ENCODE measurements at regions not wholly inside any gene's neighbourhood (a gene's known extent, or its start where the extent isn't known, plus 50 kb on each side); places are given as distances from the start of the nearest gene placed in this dataset.

- no peaks in the 10 kb centered on the region for H3K27me3 ChIP-seq (ENCODE audit: insufficient read depth, low read depth)
- H4K20me1 ChIP-seq (ENCODE audit: insufficient read depth), result no peaks in the 10 kb centered on the region
- ChIA-PET CTCF (no interaction called here), POLR2A (ENCODE audit: unreplicated experiment) (no interaction called here)
- no peaks in the 10 kb centered on the region for H3K36me3 ChIP-seq (ENCODE audit: low read depth)
- H3K4me3 ChIP-seq, result no peak overlapping the region
- no peaks in the 10 kb centered on the region for H3K4me1 ChIP-seq (replicated peaks; ENCODE audit: insufficient read depth)
- H3K9me2 ChIP-seq (ENCODE audit: insufficient read depth), result no peaks in the 10 kb centered on the region
- H3F3A ChIP-seq (ENCODE audit: insufficient read depth, low read depth), result no peaks in the 10 kb centered on the region
- TF ChIP-seq CTCF (conservative IDR thresholded peaks at IDR 0.05) (no peak), EZH2 (IDR thresholded peaks at IDR 0.05; ENCODE audit: low read depth) (no peak)
- intact Hi-C loops (cut with micrococcal nuclease; ENCODE audit: unreplicated experiment), result no loop called here
- no peak overlapping the region for H3K4me2 ChIP-seq
- BruUV-seq (replicated peaks), result no TSS peak
- no peak overlapping the region for H3K27ac ChIP-seq
- DNase-seq, result no peak
- H3K79me2 ChIP-seq (ENCODE audit: low read depth), result no peaks in the 10 kb centered on the region
- no peaks in the 10 kb centered on the region for H3K9me3 ChIP-seq (ENCODE audit: insufficient read depth, low read depth)
- no peak overlapping the region for H2AFZ ChIP-seq
These were observed 1256.6 kb upstream of the B3GALT2 start for GRCh38 chr1:194442901-194443575.

GRCh38 chr1:194437135-194437534, 1250.7 kb upstream of the B3GALT2 start:
- DNase-seq, result no peak
- TF ChIP-seq EZH2 (IDR thresholded peaks at IDR 0.05; ENCODE audit: low read depth), result no peak
- TF ChIP-seq CTCF (conservative IDR thresholded peaks at IDR 0.05), result no peak
- Histone ChIP-seq H3K27me3 (ENCODE audit: insufficient read depth, low read depth) (no peaks in the 10 kb centered on the region), H3K9me2 (ENCODE audit: insufficient read depth) (no peaks in the 10 kb centered on the region), H4K20me1 (ENCODE audit: insufficient read depth) (no peaks in the 10 kb centered on the region), H3F3A (ENCODE audit: insufficient read depth, low read depth) (no peaks in the 10 kb centered on the region), H3K79me2 (ENCODE audit: low read depth) (no peaks in the 10 kb centered on the region), H3K4me1 (replicated peaks; ENCODE audit: insufficient read depth) (no peaks in the 10 kb centered on the region), H3K36me3 (ENCODE audit: low read depth) (no peaks in the 10 kb centered on the region), H3K9me3 (ENCODE audit: insufficient read depth, low read depth) (no peaks in the 10 kb centered on the region), H3K4me3 (no peak overlapping the region), H3K4me2 (no peak overlapping the region), H3K27ac (no peak overlapping the region), H2AFZ (no peak overlapping the region)
- ChIA-PET CTCF (no interaction called here), POLR2A (ENCODE audit: unreplicated experiment) (no interaction called here)
- BruUV-seq (replicated peaks), result no TSS peak
- intact Hi-C loops (cut with micrococcal nuclease; ENCODE audit: unreplicated experiment), result no loop called here

- no peak overlapping the region for H3K27ac ChIP-seq
- intact Hi-C loops (cut with micrococcal nuclease; ENCODE audit: unreplicated experiment), result no loop called here
- no peak overlapping the region for H3K4me2 ChIP-seq
- no peaks in the 10 kb centered on the region for H4K20me1 ChIP-seq (ENCODE audit: insufficient read depth)
- no peak for DNase-seq
- no TSS peak for BruUV-seq (replicated peaks)
- 0 out of 2 replicates have a peak overlapping the region, but pooled peaks have one; percentile 55 for H2AFZ ChIP-seq
- H3K4me1 ChIP-seq (replicated peaks; ENCODE audit: insufficient read depth), result no peaks in the 10 kb centered on the region
- H3K36me3 ChIP-seq (ENCODE audit: low read depth), result no peaks in the 10 kb centered on the region
- H3F3A ChIP-seq (ENCODE audit: insufficient read depth, low read depth), result no peaks in the 10 kb centered on the region
- no peaks in the 10 kb centered on the region for H3K9me2 ChIP-seq (ENCODE audit: insufficient read depth)
- H3K27me3 ChIP-seq (ENCODE audit: insufficient read depth, low read depth), result no peaks in the 10 kb centered on the region
- CTCF ChIA-PET, result no interaction called here
- no peak overlapping the region for H3K4me3 ChIP-seq
- POLR2A ChIA-PET (ENCODE audit: unreplicated experiment), result no interaction called here
- H3K79me2 ChIP-seq (ENCODE audit: low read depth), result no peaks in the 10 kb centered on the region
- H3K9me3 ChIP-seq (ENCODE audit: insufficient read depth, low read depth), result no peaks in the 10 kb centered on the region
- TF ChIP-seq CTCF (conservative IDR thresholded peaks at IDR 0.05), result no peak
- no peak for TF ChIP-seq EZH2 (IDR thresholded peaks at IDR 0.05; ENCODE audit: low read depth)
These were observed 1244.7 kb upstream of the B3GALT2 start for GRCh38 chr1:194431121-194431520.

Data from PC-9 (cell line).